HEK293 (cell line): ENCODE measurements at regions not wholly inside any gene's neighbourhood (a gene's known extent, or its start where the extent isn't known, plus 50 kb on each side); places are given as distances from the start of the nearest gene placed in this dataset.

Experiments used
- RBAK ChIP-seq: fragments of 450-650 bp; formaldehyde crosslinking; IDR thresholded peaks from 2 replicates; pipeline ENCODE4 v1.5.1; 2016; ENCODE audit warnings: missing biosample characterization, missing genetic modification characterization
- YY1 ChIP-seq: fragments of 450-650 bp; formaldehyde crosslinking; IDR thresholded peaks from 2 replicates; pipeline ENCODE4 v1.5.1; 2018; ENCODE audit warnings: missing biosample characterization, missing genetic modification characterization
- ZNF175 ChIP-seq: fragments of 450-650 bp; formaldehyde crosslinking; IDR thresholded peaks from 2 replicates; pipeline ENCODE4 v1.5.1; 2016; ENCODE audit warnings: missing biosample characterization, missing genetic modification characterization
- ZNF433 ChIP-seq: fragments of 450-650 bp; formaldehyde crosslinking; IDR thresholded peaks from 2 replicates; pipeline ENCODE4 v1.5.1; 2016; ENCODE audit warnings: missing biosample characterization, missing genetic modification characterization, low read depth
- TF ChIP-seq, protein P1 (sequence below): fragments of 450-650 bp; formaldehyde crosslinking; IDR thresholded peaks from 2 replicates; pipeline ENCODE4 v1.5.1; 2016; ENCODE audit warnings: missing biosample characterization, missing genetic modification characterization, low read depth
- TF ChIP-seq, protein P2 (sequence below): fragments of 450-650 bp; formaldehyde crosslinking; IDR thresholded peaks from 2 replicates; pipeline ENCODE4 v1.5.1; 2016; ENCODE audit warnings: missing biosample characterization, missing genetic modification characterization
- TF ChIP-seq, protein P3 (sequence below): fragments of 450-650 bp; formaldehyde crosslinking; IDR thresholded peaks from 2 replicates; pipeline ENCODE4 v1.5.1; 2016; ENCODE audit warnings: missing biosample characterization, missing genetic modification characterization

GRCh38 chr16:51812945-51813344 lies 661.9 kb upstream of the SALL1 start:
- no peak for TF ChIP-seq RBAK (tag by site-specific recombination)
- TF ChIP-seq YY1 (tag by site-specific recombination) = no peak
- TF ChIP-seq, protein P1, sequence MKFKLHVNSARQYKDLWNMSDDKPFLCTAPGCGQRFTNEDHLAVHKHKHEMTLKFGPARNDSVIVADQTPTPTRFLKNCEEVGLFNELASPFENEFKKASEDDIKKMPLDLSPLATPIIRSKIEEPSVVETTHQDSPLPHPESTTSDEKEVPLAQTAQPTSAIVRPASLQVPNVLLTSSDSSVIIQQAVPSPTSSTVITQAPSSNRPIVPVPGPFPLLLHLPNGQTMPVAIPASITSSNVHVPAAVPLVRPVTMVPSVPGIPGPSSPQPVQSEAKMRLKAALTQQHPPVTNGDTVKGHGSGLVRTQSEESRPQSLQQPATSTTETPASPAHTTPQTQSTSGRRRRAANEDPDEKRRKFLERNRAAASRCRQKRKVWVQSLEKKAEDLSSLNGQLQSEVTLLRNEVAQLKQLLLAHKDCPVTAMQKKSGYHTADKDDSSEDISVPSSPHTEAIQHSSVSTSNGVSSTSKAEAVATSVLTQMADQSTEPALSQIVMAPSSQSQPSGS (tag by site-specific recombination) = no peak
- TF ChIP-seq, protein P2, sequence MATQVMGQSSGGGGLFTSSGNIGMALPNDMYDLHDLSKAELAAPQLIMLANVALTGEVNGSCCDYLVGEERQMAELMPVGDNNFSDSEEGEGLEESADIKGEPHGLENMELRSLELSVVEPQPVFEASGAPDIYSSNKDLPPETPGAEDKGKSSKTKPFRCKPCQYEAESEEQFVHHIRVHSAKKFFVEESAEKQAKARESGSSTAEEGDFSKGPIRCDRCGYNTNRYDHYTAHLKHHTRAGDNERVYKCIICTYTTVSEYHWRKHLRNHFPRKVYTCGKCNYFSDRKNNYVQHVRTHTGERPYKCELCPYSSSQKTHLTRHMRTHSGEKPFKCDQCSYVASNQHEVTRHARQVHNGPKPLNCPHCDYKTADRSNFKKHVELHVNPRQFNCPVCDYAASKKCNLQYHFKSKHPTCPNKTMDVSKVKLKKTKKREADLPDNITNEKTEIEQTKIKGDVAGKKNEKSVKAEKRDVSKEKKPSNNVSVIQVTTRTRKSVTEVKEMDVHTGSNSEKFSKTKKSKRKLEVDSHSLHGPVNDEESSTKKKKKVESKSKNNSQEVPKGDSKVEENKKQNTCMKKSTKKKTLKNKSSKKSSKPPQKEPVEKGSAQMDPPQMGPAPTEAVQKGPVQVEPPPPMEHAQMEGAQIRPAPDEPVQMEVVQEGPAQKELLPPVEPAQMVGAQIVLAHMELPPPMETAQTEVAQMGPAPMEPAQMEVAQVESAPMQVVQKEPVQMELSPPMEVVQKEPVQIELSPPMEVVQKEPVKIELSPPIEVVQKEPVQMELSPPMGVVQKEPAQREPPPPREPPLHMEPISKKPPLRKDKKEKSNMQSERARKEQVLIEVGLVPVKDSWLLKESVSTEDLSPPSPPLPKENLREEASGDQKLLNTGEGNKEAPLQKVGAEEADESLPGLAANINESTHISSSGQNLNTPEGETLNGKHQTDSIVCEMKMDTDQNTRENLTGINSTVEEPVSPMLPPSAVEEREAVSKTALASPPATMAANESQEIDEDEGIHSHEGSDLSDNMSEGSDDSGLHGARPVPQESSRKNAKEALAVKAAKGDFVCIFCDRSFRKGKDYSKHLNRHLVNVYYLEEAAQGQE (tag by site-specific recombination) = no peak
- TF ChIP-seq, protein P3, sequence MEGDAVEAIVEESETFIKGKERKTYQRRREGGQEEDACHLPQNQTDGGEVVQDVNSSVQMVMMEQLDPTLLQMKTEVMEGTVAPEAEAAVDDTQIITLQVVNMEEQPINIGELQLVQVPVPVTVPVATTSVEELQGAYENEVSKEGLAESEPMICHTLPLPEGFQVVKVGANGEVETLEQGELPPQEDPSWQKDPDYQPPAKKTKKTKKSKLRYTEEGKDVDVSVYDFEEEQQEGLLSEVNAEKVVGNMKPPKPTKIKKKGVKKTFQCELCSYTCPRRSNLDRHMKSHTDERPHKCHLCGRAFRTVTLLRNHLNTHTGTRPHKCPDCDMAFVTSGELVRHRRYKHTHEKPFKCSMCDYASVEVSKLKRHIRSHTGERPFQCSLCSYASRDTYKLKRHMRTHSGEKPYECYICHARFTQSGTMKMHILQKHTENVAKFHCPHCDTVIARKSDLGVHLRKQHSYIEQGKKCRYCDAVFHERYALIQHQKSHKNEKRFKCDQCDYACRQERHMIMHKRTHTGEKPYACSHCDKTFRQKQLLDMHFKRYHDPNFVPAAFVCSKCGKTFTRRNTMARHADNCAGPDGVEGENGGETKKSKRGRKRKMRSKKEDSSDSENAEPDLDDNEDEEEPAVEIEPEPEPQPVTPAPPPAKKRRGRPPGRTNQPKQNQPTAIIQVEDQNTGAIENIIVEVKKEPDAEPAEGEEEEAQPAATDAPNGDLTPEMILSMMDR (tag by site-specific recombination) = no peak
- TF ChIP-seq ZNF175 = no peak
- TF ChIP-seq ZNF433 = no peak
